ENCODE measurements at regions not wholly inside any gene's neighbourhood (a gene's known extent, or its start where the extent isn't known, plus 50 kb on each side); places are given as distances from the start of the nearest gene placed in this dataset.

DNA sequence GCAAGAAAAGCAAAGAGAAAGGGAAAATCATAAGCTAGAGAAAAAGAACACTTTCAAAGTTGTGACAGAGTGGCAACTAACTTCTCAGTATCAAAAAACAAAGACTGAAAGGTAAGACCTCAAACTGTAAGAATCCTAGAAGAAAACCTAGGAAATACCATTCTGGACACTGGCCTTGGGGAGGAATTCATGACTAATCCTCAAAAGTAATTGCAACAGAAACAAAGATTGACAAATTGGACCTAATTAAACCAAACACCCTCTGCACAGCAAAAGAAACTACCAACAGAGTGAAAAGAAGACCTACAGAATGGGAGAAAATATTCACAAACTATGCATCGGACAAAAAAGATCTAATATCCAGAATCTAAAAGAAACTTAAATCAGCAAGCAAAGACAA, 79.1 kb downstream of the FEM1C start:
- no peak for TF ChIP-seq POLR2A (IDR thresholded peaks at IDR 0.05)
- no peak for TF ChIP-seq CTCF (IDR thresholded peaks at IDR 0.05)
